ENCODE measurements at regions not wholly inside any gene's neighbourhood (a gene's known extent, or its start where the extent isn't known, plus 50 kb on each side); places are given as distances from the start of the nearest gene placed in this dataset.

DNA sequence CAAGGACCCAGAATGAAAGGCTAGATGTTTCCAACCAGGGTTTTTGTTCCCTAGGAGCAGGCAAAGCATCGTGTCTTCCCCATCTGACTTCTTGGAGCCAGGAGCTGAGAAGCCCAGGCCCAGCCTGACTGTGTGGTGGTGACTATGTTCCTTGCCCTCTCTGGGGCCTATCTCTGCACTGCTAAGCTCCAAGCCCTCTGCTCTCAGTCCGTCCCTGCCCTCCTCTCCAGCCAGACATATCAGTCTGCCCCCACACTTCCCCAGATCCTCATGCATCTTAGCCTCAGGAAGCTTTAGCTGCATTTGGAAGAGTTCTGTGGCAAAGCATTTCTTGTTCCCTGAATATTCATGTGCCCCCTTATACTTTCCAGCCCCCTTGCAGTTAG is 196.6 kb downstream of the CYP26B1 start (continued):
- TF ChIP-seq, protein P1, sequence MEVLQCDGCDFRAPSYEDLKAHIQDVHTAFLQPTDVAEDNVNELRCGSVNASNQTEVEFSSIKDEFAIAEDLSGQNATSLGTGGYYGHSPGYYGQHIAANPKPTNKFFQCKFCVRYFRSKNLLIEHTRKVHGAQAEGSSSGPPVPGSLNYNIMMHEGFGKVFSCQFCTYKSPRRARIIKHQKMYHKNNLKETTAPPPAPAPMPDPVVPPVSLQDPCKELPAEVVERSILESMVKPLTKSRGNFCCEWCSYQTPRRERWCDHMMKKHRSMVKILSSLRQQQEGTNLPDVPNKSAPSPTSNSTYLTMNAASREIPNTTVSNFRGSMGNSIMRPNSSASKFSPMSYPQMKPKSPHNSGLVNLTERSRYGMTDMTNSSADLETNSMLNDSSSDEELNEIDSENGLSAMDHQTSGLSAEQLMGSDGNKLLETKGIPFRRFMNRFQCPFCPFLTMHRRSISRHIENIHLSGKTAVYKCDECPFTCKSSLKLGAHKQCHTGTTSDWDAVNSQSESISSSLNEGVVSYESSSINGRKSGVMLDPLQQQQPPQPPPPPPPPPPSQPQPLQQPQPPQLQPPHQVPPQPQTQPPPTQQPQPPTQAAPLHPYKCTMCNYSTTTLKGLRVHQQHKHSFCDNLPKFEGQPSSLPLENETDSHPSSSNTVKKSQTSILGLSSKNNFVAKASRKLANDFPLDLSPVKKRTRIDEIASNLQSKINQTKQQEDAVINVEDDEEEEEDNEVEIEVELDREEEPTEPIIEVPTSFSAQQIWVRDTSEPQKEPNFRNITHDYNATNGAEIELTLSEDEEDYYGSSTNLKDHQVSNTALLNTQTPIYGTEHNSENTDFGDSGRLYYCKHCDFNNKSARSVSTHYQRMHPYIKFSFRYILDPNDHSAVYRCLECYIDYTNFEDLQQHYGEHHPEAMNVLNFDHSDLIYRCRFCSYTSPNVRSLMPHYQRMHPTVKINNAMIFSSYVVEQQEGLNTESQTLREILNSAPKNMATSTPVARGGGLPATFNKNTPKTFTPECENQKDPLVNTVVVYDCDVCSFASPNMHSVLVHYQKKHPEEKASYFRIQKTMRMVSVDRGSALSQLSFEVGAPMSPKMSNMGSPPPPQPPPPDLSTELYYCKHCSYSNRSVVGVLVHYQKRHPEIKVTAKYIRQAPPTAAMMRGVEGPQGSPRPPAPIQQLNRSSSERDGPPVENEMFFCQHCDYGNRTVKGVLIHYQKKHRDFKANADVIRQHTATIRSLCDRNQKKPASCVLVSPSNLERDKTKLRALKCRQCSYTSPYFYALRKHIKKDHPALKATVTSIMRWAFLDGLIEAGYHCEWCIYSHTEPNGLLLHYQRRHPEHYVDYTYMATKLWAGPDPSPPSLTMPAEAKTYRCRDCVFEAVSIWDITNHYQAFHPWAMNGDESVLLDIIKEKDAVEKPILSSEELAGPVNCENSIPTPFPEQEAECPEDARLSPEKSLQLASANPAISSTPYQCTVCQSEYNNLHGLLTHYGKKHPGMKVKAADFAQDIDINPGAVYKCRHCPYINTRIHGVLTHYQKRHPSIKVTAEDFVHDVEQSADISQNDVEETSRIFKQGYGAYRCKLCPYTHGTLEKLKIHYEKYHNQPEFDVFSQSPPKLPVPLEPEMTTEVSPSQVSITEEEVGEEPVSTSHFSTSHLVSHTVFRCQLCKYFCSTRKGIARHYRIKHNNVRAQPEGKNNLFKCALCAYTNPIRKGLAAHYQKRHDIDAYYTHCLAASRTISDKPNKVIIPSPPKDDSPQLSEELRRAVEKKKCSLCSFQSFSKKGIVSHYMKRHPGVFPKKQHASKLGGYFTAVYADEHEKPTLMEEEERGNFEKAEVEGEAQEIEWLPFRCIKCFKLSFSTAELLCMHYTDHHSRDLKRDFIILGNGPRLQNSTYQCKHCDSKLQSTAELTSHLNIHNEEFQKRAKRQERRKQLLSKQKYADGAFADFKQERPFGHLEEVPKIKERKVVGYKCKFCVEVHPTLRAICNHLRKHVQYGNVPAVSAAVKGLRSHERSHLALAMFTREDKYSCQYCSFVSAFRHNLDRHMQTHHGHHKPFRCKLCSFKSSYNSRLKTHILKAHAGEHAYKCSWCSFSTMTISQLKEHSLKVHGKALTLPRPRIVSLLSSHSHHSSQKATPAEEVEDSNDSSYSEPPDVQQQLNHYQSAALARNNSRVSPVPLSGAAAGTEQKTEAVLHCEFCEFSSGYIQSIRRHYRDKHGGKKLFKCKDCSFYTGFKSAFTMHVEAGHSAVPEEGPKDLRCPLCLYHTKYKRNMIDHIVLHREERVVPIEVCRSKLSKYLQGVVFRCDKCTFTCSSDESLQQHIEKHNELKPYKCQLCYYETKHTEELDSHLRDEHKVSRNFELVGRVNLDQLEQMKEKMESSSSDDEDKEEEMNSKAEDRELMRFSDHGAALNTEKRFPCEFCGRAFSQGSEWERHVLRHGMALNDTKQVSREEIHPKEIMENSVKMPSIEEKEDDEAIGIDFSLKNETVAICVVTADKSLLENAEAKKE (CRISPR knock-in tag; IDR thresholded peaks at IDR 0.05): no peak
- TF ChIP-seq ZNF331 (CRISPR knock-in tag; IDR thresholded peaks at IDR 0.05; ENCODE audit: low read depth): no peak
- TF ChIP-seq, protein P2, sequence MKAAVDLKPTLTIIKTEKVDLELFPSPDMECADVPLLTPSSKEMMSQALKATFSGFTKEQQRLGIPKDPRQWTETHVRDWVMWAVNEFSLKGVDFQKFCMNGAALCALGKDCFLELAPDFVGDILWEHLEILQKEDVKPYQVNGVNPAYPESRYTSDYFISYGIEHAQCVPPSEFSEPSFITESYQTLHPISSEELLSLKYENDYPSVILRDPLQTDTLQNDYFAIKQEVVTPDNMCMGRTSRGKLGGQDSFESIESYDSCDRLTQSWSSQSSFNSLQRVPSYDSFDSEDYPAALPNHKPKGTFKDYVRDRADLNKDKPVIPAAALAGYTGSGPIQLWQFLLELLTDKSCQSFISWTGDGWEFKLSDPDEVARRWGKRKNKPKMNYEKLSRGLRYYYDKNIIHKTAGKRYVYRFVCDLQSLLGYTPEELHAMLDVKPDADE (IDR thresholded peaks at IDR 0.05): no peak
- no peak for TF ChIP-seq JUNB (IDR thresholded peaks at IDR 0.05; ENCODE audit: unreplicated experiment)

DNA sequence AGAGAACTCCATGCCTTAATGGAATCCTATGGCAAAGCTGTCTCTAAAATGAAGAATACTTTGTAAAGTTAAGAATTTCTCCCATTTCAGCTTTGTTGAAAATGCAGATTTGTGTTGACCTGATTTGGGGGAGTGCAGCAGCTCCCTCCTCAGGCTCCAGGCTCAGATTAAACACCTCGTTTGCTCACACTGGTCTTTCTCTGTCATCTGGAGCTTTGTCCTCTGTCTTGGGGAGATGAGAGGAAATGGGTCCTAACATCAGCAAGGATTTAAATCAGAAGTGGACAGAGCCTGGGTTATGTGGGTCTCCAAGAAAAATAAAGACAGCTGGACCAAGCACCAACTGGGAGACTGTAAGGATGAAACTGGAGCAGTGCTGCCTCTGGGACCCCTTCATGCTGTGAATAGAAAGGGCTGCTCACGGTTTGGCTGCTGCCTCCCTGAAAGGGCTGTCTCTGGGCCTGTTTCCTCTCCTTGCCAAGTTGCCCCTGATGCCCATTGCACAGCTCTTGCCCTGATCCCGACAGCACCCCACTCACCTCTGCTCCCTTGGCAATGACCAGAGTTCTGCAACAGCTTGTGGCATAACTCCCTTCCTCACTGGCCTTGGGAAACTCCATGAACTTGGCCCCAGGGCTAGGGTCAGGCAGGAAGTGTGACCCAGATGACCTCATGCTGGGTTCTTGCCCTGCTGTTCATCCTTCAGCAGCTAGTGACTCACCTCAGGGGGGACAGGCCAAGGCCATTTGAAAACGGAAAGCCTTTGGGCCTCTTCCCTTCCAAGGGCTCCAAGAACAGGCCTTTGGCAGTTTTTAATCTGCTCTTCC is 197.2 kb downstream of the CYP26B1 start:
- DNase-seq (ENCODE audit: low spot score) (no peak), ATAC-seq (no peak)
- 0 out of 2 replicates have a peak, but pooled peaks cover 3% of the 10 kb centered on the region for H3K9me2 ChIP-seq (ENCODE audit: insufficient read depth)
- no peaks in the 10 kb centered on the region for H3K79me2 ChIP-seq (replicated peaks; ENCODE audit: insufficient read depth)
- H3F3A ChIP-seq (replicated peaks; ENCODE audit: low read depth): no peaks in the 10 kb centered on the region
- peaks cover 2% of the 10 kb centered on the region for H3K27me3 Mint-ChIP-seq (ENCODE audit: insufficient read depth, low read depth, poor library complexity)
- no peak overlapping the region for H3K4me3 Mint-ChIP-seq
- no peak overlapping the region for H2AFZ ChIP-seq
- no peaks in the 10 kb centered on the region for H3K36me3 ChIP-seq (ENCODE audit: insufficient read depth)
- TF ChIP-seq, protein P3, sequence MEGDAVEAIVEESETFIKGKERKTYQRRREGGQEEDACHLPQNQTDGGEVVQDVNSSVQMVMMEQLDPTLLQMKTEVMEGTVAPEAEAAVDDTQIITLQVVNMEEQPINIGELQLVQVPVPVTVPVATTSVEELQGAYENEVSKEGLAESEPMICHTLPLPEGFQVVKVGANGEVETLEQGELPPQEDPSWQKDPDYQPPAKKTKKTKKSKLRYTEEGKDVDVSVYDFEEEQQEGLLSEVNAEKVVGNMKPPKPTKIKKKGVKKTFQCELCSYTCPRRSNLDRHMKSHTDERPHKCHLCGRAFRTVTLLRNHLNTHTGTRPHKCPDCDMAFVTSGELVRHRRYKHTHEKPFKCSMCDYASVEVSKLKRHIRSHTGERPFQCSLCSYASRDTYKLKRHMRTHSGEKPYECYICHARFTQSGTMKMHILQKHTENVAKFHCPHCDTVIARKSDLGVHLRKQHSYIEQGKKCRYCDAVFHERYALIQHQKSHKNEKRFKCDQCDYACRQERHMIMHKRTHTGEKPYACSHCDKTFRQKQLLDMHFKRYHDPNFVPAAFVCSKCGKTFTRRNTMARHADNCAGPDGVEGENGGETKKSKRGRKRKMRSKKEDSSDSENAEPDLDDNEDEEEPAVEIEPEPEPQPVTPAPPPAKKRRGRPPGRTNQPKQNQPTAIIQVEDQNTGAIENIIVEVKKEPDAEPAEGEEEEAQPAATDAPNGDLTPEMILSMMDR (conservative IDR thresholded peaks at IDR 0.05; ENCODE audit: low read depth in 2 of 2): no peak
- TF ChIP-seq EZH2 (IDR thresholded peaks at IDR 0.05; ENCODE audit: low read depth, unreplicated experiment) (no peak), ZNF114 (CRISPR knock-in tag; IDR thresholded peaks at IDR 0.05) (no peak)
- TF ChIP-seq, protein P2 (IDR thresholded peaks at IDR 0.05): no peak
- H3K27me3 ChIP-seq (ENCODE audit: insufficient read depth): no peaks in the 10 kb centered on the region
- no peak overlapping the region for H3K4me2 ChIP-seq
- no peaks in the 10 kb centered on the region for H4K20me1 ChIP-seq (replicated peaks; ENCODE audit: insufficient read depth)
- H3K4me3 ChIP-seq: no peak overlapping the region
- H3K36me3 Mint-ChIP-seq (ENCODE audit: low read depth): no peaks in the 10 kb centered on the region
- H3K27ac ChIP-seq (ENCODE audit: low read depth): no peak overlapping the region
- H3K4me1 ChIP-seq (ENCODE audit: insufficient read depth): no peaks in the 10 kb centered on the region
- H3K27ac Mint-ChIP-seq: no peak overlapping the region
- peaks cover 4% of the 10 kb centered on the region; the same call in 2 of the 3 replicates for H3K4me1 Mint-ChIP-seq
- H3K9me3 Mint-ChIP-seq: no peaks in the 10 kb centered on the region
